TTC549 (cell line): ENCODE measurements at regions not wholly inside any gene's neighbourhood (a gene's known extent, or its start where the extent isn't known, plus 50 kb on each side); places are given as distances from the start of the nearest gene placed in this dataset.

Source experiments
- FAIRE-seq: peaks from 2 replicates; lab custom pipeline; 2012; peaks lifted over from hg19 to GRCh38; lab: Jason Lieb, UNC

DNA sequence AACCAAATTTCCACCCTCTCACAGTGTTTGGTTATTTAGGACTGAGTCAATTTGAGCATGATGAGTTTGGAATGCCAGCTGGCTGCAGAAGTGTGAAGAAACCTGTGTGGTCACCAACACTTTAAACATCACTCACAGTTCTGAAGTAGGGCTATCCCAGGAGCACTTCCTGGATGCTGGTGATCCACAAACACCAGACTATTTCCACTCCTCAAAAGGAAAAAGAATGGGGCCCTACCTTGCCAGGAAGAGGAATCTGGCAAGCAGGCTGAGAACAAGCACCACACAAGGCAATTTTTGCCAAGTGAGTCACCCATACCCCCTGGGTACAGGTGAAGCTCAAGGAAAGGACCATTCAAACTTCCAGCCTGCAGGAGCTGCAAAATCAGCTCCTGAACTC, 294.2 kb upstream of the PTGER4 start:
- no peak for FAIRE-seq

GRCh38 chr5:40384782-40385390, 294.8 kb upstream of the PTGER4 start:
- FAIRE-seq = no peak

DNA sequence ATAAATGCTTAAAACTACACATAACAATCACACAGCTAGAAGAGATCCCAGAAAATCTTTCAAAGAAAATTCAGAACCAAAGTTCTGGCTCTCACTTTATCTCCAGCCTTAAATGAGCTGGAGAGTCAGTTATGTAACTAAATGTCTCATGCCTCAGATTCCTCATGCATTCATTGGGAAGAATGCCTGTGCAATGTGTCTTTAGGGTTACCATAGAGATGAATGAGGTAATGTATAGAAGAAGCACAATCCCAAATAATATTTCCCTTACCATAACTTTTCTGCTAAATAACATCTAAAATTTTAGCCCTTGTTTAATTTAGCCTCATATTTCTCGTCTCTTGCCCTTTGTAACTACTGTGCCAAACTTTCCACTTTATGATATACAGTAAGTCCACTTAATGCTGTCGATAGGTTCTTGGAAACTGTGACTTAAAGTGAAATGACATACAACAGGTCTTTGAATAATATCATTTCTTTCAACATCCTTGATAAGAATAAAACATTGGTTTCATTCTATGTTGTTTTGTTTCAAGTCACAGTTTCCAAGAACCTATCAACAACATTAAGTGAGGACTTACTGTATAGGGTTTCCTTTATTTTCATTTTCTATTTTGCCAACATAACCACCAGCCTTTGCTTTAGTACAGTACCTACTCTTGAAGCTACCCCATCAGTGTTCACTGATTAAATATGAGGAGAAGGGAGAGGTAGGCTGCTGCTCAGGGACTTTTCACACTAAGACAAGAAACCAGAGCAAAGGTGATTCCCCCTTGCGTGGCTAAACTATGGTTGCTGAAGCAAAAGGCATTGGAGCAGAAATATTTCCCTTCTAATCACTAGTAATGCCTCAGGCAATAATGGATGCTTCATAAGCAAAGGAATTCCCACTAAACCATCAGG, 295.7 kb upstream of the PTGER4 start:
- FAIRE-seq = no peak

GRCh38 chr5:40381676-40382363, 297.9 kb upstream of the PTGER4 start:
- FAIRE-seq = no peak

GRCh38 chr5:40381016-40381415, 298.7 kb upstream of the PTGER4 start:
- FAIRE-seq = no peak

DNA sequence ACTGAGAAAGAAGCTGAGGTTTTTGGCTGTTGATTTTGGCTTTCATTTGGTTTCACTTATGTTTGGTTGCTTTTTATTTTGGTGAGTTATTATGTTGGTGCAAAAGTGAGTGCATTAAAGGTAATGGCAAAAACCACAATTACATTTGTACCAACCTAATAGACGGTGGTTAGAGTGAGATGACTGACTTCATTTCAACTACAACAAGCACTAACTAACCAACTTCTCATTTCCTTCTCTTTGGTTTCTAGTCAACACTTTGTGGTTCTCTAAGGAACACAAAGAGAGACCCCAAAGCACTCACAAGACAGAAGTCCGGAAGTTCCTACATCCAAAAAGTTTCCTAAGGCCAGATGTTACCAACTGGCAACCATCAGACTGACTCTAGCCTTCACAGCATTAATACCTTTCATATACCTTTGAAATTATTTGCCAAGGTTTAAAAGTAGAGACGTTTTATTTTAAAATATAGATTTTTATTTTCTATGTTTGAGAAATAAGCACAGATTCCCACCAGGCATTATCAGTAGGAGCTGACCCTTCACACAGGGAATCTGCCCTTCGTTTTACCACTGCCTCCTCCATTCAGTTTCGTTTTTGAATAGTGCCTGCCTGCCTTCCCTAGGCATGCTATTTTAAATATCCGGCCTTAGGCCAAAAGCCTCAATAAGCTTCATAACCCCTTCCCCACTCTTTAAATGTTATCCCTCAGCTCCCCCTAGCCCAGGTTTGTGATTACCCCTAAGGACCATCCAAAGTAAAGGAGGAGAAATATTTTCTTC, 301.1 kb upstream of the PTGER4 start:
- FAIRE-seq = no peak

GRCh38 chr5:40376566-40376965, 303.1 kb upstream of the PTGER4 start:
- FAIRE-seq = no peak

DNA sequence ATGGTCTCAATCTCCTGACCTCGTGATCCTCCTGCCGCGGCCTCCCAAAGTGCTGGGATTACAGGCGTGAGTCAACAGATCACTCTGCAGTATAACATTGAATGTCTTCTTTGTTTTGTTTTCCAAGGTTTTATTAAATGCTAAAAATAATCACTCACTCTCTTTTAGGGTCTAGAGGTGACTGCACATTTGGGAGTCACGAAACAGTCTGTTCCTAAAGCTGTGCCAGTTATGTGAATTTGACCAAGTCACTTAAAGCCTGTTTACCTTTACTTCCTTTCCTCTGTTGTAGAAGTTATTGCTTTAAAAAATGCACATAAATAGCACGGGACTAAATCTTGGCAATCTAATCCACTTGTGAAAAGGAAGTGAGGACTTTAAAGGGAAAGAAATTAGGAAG, 304.9 kb upstream of the PTGER4 start:
- FAIRE-seq = no peak

DNA sequence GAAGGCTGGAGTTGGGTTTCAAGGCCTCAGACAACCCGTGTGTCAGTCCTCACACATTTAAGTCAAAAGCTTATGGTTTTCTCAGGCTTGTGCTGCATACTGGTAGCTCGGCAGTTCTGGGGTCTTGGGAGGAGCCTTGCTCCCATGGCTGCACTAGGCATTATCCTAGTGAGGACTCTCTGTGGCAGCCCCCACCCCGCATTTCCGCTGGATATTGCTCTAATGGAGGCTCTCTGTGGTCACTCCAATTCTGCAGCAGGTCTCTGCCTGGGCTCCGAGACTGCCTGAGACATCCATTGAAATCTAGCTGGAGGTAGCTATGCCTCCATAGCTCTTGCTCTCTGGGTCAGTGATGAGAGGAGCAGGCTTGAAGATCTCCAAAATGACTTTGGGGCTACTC, 311.5 kb upstream of the PTGER4 start:
- no peak for FAIRE-seq

DNA sequence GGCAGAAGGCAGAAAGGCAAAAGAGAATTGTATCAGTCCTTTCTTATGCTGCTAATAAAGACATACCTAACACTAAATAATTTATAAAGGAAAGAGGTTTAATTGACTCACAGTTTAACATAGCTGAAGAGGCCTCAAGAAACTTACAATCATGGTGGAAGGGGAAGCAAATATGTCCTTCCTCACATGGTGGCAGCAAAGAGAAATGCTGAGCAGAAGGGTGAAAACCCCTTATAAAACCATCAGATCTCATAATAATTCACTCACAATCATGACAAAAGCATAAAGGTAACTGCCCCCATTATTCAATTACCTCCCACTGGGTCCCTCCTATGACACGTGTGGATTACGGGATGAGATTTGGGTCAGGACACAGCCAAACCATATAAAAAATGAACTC, 312.5 kb upstream of the PTGER4 start:
- no peak for FAIRE-seq

DNA sequence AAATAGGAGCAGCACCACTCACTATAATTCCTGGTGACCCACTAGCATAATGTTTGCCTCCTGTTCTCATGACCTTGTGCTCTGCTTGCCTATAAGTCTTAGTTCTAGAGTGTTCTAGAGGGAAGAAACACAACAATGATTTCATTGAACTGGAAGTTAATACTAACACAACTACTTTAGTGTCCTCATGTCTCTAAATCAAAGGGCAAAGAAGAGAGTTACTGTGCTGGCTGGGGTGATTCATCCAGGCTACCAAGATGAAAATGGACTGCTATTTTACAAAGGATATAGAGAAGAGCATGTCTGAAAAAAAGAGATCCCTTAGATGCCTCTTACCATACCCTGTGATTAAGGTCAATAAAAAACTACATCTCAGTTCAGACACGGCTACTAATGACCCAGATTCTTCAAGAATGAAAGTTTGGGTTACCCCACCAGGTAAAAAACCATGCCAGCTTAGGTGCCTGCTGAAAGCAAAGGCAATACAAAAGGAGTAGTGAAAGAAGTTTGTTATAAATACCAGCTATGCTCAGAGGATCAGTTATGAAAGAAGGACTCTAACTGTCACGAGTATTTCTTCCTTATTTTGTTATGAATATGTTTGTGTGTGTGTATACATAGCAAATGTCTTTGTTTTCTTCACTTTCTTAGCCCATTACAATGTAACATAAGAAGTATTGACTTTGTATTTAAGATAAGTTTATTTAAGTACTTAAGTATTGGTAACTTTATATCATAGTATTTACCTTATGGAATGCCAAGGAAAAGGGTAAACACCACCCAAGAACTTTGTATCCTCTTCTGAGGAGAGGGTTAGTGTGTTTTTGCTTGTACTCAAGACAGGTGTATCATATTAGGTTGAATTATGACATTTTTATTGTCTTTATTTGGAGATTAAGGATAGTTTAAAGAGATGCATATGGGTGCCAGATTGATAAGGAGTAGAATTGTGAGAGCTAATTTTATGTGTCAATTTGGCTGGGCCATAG, 314.1 kb upstream of the PTGER4 start:
- FAIRE-seq = no peak

DNA sequence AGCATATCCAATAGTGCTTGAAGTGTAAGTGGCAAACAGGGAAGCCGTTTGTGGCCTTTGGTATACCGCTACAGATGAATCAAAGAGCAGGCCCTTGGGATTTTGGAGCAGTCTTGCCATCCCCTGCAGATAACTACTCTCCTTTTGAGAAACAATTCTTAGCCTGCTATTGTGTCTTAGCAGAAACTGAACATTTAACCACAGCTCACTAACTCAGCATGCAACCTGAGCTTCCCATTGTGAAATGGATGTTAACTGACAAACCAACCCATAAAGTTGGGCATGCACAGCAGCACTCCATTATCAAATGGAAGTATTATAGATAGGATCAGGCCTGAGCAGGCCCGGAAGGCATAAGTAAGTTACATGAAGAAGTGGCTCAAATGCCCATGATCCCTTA, 315.3 kb upstream of the PTGER4 start:
- no peak for FAIRE-seq

DNA sequence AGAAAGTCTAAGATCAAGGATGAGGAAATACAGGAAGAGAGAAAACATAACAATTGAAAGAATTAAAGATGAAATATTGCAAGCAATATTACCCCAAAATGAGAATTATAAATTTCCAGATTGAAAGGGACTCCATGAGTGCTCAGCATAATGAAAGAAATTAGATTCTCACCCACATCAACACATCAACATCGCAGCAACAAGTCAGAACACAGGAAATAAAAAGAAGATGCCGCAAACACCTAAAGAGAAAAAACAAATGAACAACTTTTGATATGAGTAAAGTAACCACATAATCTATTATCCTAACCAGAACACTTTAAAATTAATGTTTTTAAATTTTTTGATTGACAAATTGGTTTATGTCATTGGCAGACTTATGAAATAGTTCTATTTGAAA, 318.3 kb upstream of the PTGER4 start:
- FAIRE-seq = no peak

GRCh38 chr5:40360685-40361084, 319.0 kb upstream of the PTGER4 start:
- FAIRE-seq = no peak

DNA sequence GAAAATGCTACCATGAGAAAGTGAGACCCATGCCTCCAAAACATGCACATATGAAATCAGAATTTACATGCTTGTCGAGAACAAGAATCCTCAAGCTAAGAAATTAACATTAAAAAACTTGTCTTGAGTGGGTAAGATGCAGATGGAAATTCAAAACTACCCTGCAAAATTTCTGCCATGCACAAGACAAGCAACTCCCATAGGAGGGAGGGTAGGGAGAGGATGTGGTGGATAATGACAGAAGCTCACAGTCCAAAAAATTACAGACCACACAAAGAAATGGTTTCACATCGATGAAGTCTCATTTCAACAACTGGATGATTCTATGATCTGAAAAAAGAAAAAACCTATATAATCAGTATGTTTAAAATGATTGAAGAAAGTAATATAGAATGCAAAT, 319.9 kb upstream of the PTGER4 start:
- no peak for FAIRE-seq

GRCh38 chr5:40359093-40359492, 320.6 kb upstream of the PTGER4 start:
- FAIRE-seq = no peak

DNA sequence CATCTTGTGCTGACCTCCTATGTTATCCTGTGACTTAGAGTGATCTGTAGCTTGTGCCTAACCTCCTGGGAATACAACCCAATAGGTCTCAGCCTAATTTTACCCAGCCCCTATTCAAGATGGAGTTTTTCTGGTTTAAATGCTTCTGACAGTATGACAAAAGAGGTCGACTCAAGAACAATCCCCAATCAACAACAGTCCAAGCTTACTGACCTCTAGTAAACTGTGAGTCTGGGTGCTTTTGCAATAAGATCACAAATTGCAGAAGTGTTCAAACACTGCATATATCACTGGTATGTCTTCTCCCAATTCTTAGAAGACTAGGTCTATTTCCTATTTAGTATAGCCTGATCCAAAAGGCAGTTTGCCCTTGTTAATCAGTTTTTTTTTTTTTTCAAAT, 323.5 kb upstream of the PTGER4 start:
- no peak for FAIRE-seq

GRCh38 chr5:40355846-40356245, 323.9 kb upstream of the PTGER4 start:
- FAIRE-seq = no peak

DNA sequence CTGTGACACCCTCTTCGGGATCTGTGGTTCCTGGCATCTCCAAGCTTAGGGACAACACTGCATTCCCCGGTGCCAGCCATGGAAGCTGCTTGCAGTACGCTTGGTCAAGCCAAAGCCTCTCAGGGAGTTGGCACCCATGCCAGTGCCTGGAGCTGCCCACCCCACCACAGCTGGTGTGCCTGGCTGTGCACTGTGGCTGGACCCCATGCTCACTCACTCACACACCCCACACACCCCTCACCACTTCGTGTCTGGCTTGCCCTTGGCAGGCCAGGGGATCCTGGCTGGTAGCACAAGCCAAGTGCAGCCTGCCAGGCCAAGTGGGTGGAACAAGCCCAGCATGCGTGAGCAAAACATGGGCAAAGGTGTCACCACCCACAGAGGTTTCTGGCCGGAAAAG, 324.5 kb upstream of the PTGER4 start:
- no peak for FAIRE-seq

- FAIRE-seq = no peak
Measured at GRCh38 chr5:40354171-40354570, 325.5 kb upstream of the PTGER4 start.

DNA sequence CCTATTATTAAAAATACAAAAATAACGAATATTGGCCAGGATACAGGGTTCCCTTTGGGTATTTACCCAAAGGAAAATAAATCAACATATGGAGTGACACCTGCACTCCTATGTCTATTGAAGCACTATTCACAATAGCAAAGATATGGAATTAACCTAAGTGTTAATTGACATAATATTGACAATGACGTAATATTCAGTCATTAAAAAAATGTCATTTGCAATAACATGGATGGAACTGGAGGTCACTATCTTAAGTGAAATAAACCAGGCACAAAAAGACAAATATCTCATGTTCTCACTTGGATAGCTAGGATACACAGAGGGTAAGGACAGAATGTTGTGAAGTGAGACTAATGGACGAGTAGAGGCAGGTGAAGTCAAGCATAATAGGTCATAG, 326.3 kb upstream of the PTGER4 start:
- no peak for FAIRE-seq
